ENCODE measurements at regions not wholly inside any gene's neighbourhood (a gene's known extent, or its start where the extent isn't known, plus 50 kb on each side); places are given as distances from the start of the nearest gene placed in this dataset.

DNA sequence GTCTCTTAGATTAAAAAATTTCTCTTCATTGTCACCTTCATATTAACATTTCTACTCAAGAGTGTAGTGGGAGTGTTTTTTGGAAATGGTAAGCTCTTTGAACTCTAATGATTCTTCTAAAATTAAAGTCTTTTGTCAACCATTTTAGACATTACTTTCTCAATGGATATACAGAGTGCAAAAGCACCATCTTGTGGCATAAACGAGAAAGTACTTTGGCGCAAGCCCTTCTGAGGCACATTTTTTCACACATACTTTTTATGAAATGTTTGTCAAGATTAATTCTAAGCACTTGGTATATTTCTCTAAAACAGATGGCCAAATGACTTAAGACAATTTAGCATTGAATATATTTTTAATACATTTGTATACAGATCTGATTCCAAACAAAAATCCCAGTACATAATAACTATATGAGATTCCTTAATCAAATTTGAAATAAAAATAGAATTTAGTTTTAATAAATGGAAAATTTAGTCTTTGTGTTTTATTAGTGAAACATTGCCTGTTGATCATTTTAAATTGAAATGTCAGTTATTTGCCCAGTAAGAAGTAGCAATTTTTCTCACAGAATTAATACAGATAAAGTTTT is 63.3 kb upstream of the GALNT5 start:
- peak; percentile 15 for DNase-seq

- DNase-seq = no peak
These were observed 62.7 kb upstream of the GALNT5 start for GRCh38 chr2:157194844-157195243.

DNA sequence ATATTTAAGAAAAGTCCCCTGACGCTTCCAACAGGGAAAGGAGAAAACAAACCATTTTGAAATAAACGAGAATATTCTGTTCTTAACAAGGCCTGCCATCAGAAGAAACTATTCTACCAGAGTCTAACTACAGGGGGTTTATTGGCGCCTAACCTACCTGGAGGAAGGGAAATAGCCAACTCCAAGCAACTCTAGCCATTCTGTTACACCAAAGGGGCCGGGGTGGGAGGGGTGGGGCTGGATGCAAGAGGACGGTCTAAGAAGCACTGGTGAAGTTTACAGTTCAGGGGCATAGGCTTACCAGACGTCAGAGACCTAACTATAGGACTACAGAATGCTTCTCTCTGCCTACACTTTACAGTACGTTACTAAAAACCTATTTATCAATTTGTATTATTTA is 60.5 kb upstream of the GALNT5 start:
- DNase-seq = no peak

DNA sequence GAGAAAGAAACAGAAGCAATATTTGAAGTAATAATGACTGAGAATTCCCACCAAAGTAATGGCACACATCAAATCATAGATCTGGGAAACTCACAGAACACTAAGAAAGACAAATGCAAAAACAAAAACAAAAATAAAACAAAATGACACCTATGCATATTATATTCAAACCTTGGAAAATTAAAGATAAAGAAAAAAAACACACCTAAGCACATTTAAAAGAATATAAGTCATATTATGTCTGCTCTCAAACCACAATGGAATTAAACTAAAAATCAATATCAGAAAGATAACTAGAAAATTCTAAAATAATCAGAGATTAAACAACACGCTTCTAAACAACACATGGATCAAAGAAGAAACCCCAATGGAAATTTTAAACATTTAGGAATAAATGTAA is 59.7 kb upstream of the GALNT5 start:
- no peak for DNase-seq

DNA sequence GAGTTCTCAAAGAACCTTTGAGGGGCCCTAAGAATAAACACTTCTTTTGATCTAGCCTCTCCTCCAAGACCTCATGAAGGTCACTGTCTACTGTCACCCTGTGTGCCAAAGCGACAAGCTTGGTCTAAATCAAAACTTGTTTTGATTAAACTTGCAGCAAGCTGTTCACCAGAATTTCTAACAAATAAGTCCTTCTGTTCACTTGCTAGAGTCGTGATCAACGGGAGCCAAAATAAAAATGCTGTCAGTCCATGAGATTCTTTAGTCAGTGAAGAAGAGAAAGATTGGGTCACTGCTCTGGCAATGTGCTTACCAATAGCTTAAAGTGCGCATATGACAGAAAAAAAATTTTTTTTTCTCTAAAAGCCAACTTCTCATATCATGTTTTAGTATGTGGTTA is 53.9 kb upstream of the GALNT5 start:
- no peak for DNase-seq

DNA sequence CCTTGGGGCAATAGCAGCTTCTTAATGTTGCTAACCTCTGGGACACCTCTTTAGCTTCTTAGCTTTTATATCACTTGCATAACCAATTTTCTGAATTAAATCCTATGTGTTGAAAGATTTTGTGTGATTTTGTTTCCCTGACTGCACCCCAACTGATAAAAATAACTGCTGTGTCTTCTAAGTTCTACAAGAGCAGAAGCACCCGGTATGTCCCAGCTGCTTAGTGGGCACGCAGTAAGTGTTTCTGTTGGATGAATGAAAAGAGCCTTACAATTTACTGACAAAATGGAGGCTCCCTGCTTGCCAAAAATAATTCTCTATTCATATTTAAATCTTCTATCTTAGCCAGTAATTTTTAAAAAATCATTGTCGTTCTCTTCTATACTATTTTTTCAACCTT is 53.1 kb upstream of the GALNT5 start:
- no peak for DNase-seq

- DNase-seq = no peak
These were observed 50.6 kb upstream of the GALNT5 start for GRCh38 chr2:157206916-157207315.

All from activated CD4-positive, alpha-beta T cell treated with anti-CD3 and anti-CD28 coated beads for 48 hours (primary cell).